ENCODE measurements at regions not wholly inside any gene's neighbourhood (a gene's known extent, or its start where the extent isn't known, plus 50 kb on each side); places are given as distances from the start of the nearest gene placed in this dataset.
"Not testable (repeated sequence)": the region's sequence is repeated elsewhere in the genome, so short reads cannot be mapped to it uniquely, and the experiment has no call there.

GRCh38 chr1:163444665-163445064, 122.9 kb downstream of the NUF2 start:
- DNase-seq (ENCODE audit: low spot score in 2 of 2), result no peak
- no peak overlapping the region for H3K27ac Mint-ChIP-seq
- H3K4me1 Mint-ChIP-seq, result no peaks in the 10 kb centered on the region
- H3K4me3 Mint-ChIP-seq, result no peak overlapping the region
- ATAC-seq, result no peak
- no peaks in the 10 kb centered on the region for H3K9me3 Mint-ChIP-seq
- no peaks in the 10 kb centered on the region for H3K36me3 Mint-ChIP-seq

DNA sequence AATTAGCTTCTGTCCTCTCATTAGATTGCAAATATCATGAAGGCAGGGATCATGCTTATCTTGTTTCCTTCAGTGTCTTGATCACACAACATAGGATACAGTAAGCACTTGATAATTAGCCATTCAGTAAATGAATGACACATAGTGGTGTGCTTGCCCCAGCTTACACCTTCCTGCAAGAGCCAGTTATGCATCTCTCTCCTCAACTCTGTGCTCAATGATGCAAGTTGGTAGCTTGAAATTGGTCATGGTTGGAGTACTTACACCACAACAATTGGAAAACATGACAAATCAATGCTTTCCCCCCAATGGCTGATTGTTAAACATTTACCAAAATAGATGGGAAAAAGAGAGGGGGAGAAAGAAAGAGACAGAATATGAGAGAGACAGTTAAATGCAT, 129.2 kb downstream of the NUF2 start:
- Mint-ChIP-seq H3K9me3 (peaks cover 5% of the 10 kb centered on the region), H3K4me3 (no peak overlapping the region), H3K36me3 (no peaks in the 10 kb centered on the region), H3K27ac (no peak overlapping the region), H3K4me1 (no peaks in the 10 kb centered on the region)
- DNase-seq (ENCODE audit: low spot score in 2 of 2) (no peak), ATAC-seq (no peak)

DNA sequence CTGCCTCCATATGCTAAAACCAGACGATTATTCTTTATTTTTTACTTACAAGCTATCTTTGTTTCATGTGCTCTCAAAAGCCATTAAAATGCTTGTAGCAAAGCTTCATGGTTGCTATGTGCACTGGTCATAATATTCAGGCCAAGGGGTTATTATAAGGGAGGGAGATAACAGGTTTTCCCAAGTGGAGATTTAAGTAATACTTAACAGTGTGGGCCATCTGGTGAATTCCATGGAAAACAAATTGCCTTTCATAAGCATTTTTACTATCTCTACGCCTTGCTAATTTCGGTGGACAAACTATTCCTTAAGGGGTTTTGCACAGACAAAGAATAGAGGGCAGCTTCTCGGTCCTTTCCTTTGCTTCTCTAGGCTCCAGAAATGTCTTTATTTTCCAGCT, 137.8 kb downstream of the NUF2 start:
- Mint-ChIP-seq H3K4me1 (no peaks in the 10 kb centered on the region), H3K4me3 (no peak overlapping the region), H3K9me3 (peaks cover 4% of the 10 kb centered on the region), H3K27ac (no peak overlapping the region), H3K36me3 (no peaks in the 10 kb centered on the region)
- no peak for ATAC-seq
- no peak for DNase-seq (ENCODE audit: low spot score in 2 of 2)

DNA sequence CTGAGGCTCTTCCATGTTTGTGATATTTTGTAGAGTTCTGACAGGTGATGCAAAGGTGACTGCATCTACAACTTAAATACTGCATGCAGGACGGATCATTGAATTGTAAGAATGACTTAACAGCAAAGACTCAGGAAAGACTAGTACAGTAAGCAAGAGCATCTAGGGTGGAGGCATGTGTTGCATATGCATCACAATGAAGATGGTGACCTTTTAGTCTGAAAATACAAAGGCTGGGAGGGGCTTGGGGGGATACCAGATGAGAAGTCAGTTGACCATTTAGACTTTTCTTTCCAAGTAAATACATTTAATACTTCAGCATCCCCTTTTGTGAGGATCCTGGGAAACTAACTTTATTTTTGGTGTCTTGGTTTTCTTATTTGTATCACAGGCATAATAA, 145.5 kb downstream of the NUF2 start:
- DNase-seq (ENCODE audit: low spot score in 2 of 2) (no peak), ATAC-seq (no peak)
- H3K36me3 Mint-ChIP-seq, result no peaks in the 10 kb centered on the region
- H3K9me3 Mint-ChIP-seq, result no peaks in the 10 kb centered on the region
- no peaks in the 10 kb centered on the region for H3K4me1 Mint-ChIP-seq
- no peak overlapping the region for H3K4me3 Mint-ChIP-seq
- H3K27ac Mint-ChIP-seq, result no peak overlapping the region

DNA sequence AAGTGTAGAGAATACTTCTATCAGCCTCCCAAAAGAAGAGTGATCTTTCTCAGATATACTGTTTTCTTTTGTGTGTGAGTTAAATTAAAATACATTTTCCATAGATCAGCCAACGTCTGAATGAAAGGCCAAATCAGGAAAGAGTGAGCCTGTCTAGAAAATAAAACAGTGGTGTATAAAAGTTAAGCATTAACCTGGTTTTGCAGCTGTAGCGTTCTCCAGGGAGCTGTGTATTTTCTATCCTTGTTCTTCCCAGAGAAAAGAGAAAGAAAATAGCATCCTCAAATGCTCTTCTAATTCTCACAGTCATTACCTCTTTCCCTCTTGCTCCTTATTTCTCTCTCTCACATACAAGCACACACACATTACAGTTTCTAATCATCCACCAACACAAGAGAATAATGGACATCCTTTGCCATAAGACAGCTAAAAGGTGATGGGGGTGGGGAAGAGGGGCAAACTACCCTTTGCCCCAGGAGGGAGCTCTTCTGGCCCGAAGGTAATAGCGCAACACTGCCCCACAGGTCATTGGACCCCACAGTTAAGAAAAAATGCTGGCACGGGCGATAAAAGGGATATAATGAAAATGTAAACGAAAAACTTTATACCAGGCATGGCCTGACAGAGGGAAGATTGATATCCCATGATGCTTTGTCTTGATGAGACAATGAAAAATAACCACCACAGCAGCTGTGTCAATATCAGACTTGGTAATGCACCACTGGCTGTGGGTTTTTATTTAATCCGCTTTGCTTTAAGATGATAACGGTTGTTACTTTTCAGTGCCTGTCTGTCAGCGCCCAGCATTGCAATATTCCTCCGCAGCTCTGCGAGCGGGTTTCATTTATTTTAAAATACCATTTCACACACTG, 150.3 kb downstream of the NUF2 start:
- Mint-ChIP-seq H3K27ac (no peak overlapping the region), H3K36me3 (no peaks in the 10 kb centered on the region), H3K4me1 (no peaks in the 10 kb centered on the region), H3K9me3 (no peaks in the 10 kb centered on the region), H3K4me3 (no peak overlapping the region)
- ATAC-seq (no peak), DNase-seq (ENCODE audit: low spot score in 2 of 2) (no peak)

GRCh38 chr1:163472651-163473248, 151.0 kb downstream of the NUF2 start:
- no peak overlapping the region for H3K27ac Mint-ChIP-seq
- no peaks in the 10 kb centered on the region for H3K4me1 Mint-ChIP-seq
- no peaks in the 10 kb centered on the region for H3K9me3 Mint-ChIP-seq
- H3K36me3 Mint-ChIP-seq, result no peaks in the 10 kb centered on the region
- no peak for ATAC-seq
- no peak overlapping the region for H3K4me3 Mint-ChIP-seq
- DNase-seq (ENCODE audit: low spot score in 2 of 2), result no peak

DNA sequence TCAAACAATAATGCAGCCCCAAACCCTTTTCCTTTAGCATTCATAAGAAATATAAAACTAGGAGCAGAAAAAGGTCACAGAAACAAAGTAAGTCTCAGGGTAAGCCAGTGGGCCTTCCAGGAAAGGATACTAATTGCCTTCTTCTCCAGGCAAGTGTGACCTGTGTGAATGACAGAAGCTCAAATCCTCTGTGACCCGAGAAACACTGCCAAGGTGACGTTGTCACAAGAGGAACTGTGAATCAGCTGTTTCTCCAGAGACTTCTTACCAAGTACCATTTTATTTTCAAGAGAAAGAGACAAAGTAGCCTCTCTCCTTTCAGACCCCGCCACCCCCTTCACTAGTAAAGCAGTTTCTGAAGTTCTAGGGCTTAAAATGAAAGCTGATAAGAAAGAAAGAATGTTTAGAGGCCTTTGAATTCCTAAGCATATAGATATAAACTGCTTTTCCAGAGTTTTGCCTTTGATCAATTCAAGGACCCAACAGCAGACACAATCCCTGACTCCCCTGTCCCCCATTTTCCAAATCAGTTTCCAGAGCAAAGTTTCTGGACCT, 155.6 kb downstream of the NUF2 start:
- Mint-ChIP-seq H3K36me3 (no peaks in the 10 kb centered on the region), H3K4me1 (no peaks in the 10 kb centered on the region), H3K27ac (no peak overlapping the region), H3K4me3 (no peak overlapping the region), H3K9me3 (no peaks in the 10 kb centered on the region)
- no peak for ATAC-seq
- DNase-seq (ENCODE audit: low spot score in 2 of 2), result no peak

DNA sequence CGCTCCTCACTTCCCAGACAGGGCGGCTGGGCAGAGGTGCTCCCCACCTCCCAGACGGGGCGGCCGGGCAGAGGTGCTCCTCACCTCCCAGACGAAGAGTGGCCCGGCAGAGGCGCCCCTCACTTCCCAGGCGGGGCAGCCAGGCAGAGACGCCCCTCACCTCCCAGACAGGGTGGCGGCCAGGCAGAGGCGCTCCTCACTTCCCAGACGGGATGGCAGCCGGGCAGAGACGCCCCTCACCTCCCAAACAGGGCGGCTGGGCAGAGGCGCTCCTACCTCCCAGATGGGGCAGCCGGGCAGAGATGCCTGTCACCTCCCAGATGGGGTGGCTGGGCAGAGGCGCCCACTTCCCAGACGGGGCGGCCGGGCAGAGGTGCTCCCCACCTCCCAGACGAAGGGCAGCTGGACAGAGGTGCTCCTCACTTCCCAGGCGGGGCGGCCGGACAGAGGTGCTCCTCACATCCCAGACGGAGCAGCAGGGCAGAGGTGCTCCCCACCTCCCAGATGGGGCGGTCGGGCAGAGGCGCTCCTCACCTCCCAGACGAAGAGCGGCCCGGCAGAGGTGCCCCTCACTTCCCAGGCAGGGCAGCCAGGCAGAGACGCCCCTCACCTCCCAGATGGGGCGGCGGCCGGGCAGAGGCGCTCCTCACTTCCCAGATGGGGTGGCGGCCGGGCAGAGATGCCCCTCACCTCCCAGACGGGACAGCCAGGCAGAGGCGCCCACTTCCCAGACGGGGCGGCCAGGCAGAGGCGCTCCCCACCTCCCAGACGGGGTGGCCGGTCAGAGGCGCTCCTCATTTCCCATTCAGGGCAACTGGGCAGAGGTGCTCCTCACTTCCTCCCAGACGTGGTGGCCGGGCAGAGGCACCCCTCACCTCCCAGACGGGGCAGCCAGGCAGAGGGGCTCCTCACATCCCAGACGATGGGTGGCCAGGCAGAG, 176.9 kb downstream of the NUF2 start:
- H3K4me3 Mint-ChIP-seq; H3K4me1 Mint-ChIP-seq; H3K27ac Mint-ChIP-seq; H3K36me3 Mint-ChIP-seq; DNase-seq (ENCODE audit: low spot score in 2 of 2); ATAC-seq: not testable (repeated sequence)
- peaks cover 12% of the 10 kb centered on the region for H3K9me3 Mint-ChIP-seq

GRCh38 chr1:163504331-163504978, 182.7 kb downstream of the NUF2 start:
- H3K9me3 Mint-ChIP-seq, result peaks cover 4% of the 10 kb centered on the region
- H3K27ac Mint-ChIP-seq, result no peak overlapping the region
- H3K4me3 Mint-ChIP-seq, result no peak overlapping the region
- H3K4me1 Mint-ChIP-seq, result no peaks in the 10 kb centered on the region
- ATAC-seq, result no peak
- no peak for DNase-seq (ENCODE audit: low spot score in 2 of 2)
- H3K36me3 Mint-ChIP-seq, result peaks cover 3% of the 10 kb centered on the region

- no peak for DNase-seq (ENCODE audit: low spot score in 2 of 2)
- H3K36me3 Mint-ChIP-seq, result no peaks in the 10 kb centered on the region
- no peak overlapping the region for H3K4me3 Mint-ChIP-seq
- H3K9me3 Mint-ChIP-seq, result peaks cover 4% of the 10 kb centered on the region
- no peaks in the 10 kb centered on the region for H3K4me1 Mint-ChIP-seq
- no peak overlapping the region for H3K27ac Mint-ChIP-seq
- ATAC-seq, result no peak
Observed at GRCh38 chr1:163509114-163509513, 187.4 kb downstream of the NUF2 start.

DNA sequence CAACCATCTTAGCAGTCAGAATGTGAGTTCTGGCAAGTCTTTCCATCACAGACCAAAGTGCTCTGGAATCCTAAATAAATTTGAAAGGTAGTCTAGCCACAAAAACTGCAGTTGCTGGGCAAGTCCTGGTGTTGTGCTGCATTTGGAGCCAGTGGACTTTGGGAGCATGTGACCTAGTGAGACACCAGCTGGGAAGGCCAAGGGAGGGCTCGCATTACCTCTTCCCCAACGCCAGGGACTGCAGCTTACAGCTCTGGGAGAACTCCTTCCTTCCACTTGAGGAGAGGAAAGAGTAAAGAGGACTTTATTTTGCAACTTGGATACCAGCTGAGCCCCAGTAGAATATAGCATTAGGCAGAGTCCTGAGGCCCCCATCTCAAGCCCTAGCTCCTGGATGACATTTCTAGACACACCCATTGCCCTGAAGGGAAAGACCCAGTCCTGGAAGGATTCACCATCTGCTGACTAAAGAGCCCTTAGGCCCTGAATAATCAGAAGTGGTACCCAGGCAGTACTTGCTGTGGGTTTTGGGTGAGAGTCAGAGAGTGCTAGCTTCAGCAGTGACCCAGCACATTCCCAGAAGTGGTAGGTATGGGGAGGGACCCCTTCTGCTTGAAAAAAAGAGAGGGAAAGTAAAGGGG, 190.7 kb downstream of the NUF2 start:
- no peak overlapping the region for H3K4me3 Mint-ChIP-seq

GRCh38 chr1:163523375-163524029, 201.7 kb downstream of the NUF2 start:
- ATAC-seq, result peak; percentile 13

More for the DNA sequence above, 190.7 kb downstream of the NUF2 start:
- DNase-seq (ENCODE audit: low spot score in 2 of 2) (no peak), ATAC-seq (no peak)
- Mint-ChIP-seq H3K36me3 (no peaks in the 10 kb centered on the region), H3K27ac (no peak overlapping the region), H3K9me3 (peaks cover 7% of the 10 kb centered on the region), H3K4me1 (no peaks in the 10 kb centered on the region)

DNA sequence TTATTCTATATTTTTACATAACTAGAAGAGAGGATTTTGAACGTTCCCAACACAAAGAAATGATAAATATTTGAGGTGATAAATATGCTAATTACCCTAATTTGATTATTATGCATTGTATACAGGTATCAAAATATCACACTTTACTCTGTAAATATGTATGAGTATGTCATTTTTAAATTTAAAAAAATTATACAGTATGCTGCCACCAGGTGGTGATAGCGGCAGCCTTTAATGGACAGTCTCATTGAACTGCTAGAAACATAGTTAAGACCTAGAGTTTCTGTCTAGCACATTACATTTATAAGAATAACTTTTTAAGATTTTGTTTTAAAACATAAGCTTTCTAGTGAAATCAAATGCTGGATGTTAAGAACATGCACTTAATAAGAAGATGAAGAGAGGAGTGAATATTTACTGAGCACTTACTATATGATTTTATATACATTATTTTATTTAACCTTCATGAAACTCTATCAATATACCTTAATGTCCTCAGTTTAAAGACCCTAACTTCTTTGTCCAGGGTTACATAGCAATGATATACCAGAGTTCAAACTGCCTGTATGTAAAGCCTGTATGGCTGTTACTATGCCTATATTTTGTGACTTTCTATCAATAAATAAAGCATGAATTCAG, 207.1 kb downstream of the NUF2 start:
- no peak overlapping the region for H3K27ac Mint-ChIP-seq
- H3K4me3 Mint-ChIP-seq, result no peak overlapping the region
- H3K36me3 Mint-ChIP-seq, result no peaks in the 10 kb centered on the region
- DNase-seq (ENCODE audit: low spot score in 2 of 2) (no peak), ATAC-seq (no peak)
- no peaks in the 10 kb centered on the region for H3K4me1 Mint-ChIP-seq
- H3K9me3 Mint-ChIP-seq, result peaks cover 2% of the 10 kb centered on the region

More at GRCh38 chr1:163523375-163524029, 201.7 kb downstream of the NUF2 start:
- Mint-ChIP-seq H3K9me3 (peaks cover 2% of the 10 kb centered on the region), H3K36me3 (no peaks in the 10 kb centered on the region), H3K4me1 (no peaks in the 10 kb centered on the region), H3K4me3 (no peak overlapping the region), H3K27ac (no peak overlapping the region)
- no peak for DNase-seq (ENCODE audit: low spot score in 2 of 2)

GRCh38 chr1:163531345-163531744, 209.6 kb downstream of the NUF2 start:
- no peaks in the 10 kb centered on the region for H3K4me1 Mint-ChIP-seq
- H3K36me3 Mint-ChIP-seq, result no peaks in the 10 kb centered on the region
- H3K4me3 Mint-ChIP-seq, result no peak overlapping the region
- H3K9me3 Mint-ChIP-seq, result peaks cover 2% of the 10 kb centered on the region
- DNase-seq (ENCODE audit: low spot score in 2 of 2), result no peak
- no peak for ATAC-seq
- H3K27ac Mint-ChIP-seq, result no peak overlapping the region

Data from stimulated activated effector memory CD8-positive, alpha-beta T cell treated with anti-CD3 and anti-CD28 coated beads, Interleukin-12 subunit alpha, Interleukin-12 subunit beta, amount 100 ng/mL, for 72 hours (primary cell).